ENCODE measurements at regions not wholly inside any gene's neighbourhood (a gene's known extent, or its start where the extent isn't known, plus 50 kb on each side); places are given as distances from the start of the nearest gene placed in this dataset.
"Not testable (repeated sequence)": the region's sequence is repeated elsewhere in the genome, so short reads cannot be mapped to it uniquely, and the experiment has no call there.

- Histone ChIP-seq H3K27ac (ENCODE audit: low read depth in 1 of 2, low read length in 1 of 2) (no peak overlapping the region), H3K9me3 (ENCODE audit: control insufficient read depth in 2 of 2, insufficient read depth in 1 of 2, low read length in 1 of 2) (no peaks in the 10 kb centered on the region), H3K4me1 (ENCODE audit: control insufficient read depth in 2 of 2, insufficient read depth in 2 of 2, low read length in 2 of 2) (no peaks in the 10 kb centered on the region), H3K27me3 (ENCODE audit: control insufficient read depth in 2 of 2, insufficient read depth in 1 of 2, low read length in 1 of 2) (no peaks in the 10 kb centered on the region), H3K4me3 (ENCODE audit: low read length in 2 of 2) (no peak overlapping the region), H3K36me3 (ENCODE audit: control insufficient read depth in 2 of 2, insufficient read depth in 2 of 2, low read length in 1 of 2) (no peaks in the 10 kb centered on the region)
- WGBS, result 79% methylated on average over 16 of the region's 16 CpGs
- no peak for DNase-seq (ENCODE audit: low read depth in 6 of 9, low spot score in 9 of 9)
Measured at GRCh38 chr6:168192195-168192900, 113.3 kb upstream of the FRMD1 start.

GRCh38 chr6:168190646-168191443 lies 111.8 kb upstream of the FRMD1 start:
- no peaks in the 10 kb centered on the region for H3K9me3 ChIP-seq (ENCODE audit: control insufficient read depth in 2 of 2, insufficient read depth in 1 of 2, low read length in 1 of 2)
- no peaks in the 10 kb centered on the region for H3K4me1 ChIP-seq (ENCODE audit: control insufficient read depth in 2 of 2, insufficient read depth in 2 of 2, low read length in 2 of 2)
- no peaks in the 10 kb centered on the region for H3K36me3 ChIP-seq (ENCODE audit: control insufficient read depth in 2 of 2, insufficient read depth in 2 of 2, low read length in 1 of 2)
- no peak for DNase-seq (ENCODE audit: low read depth in 6 of 9, low spot score in 9 of 9)
- 92% methylated on average over 22 of the region's 22 CpGs for WGBS
- H3K27me3 ChIP-seq (ENCODE audit: control insufficient read depth in 2 of 2, insufficient read depth in 1 of 2, low read length in 1 of 2), result no peaks in the 10 kb centered on the region
- no peak overlapping the region for H3K27ac ChIP-seq (ENCODE audit: low read depth in 1 of 2, low read length in 1 of 2)
- no peak overlapping the region for H3K4me3 ChIP-seq (ENCODE audit: low read length in 2 of 2)

GRCh38 chr6:168190014-168190405 lies 111.0 kb upstream of the FRMD1 start:
- WGBS, result 96% methylated on average over 21 of the region's 21 CpGs
- no peak for DNase-seq (ENCODE audit: low read depth in 6 of 9, low spot score in 9 of 9)
- Histone ChIP-seq H3K4me3 (ENCODE audit: low read length in 2 of 2) (no peak overlapping the region), H3K27me3 (ENCODE audit: control insufficient read depth in 2 of 2, insufficient read depth in 1 of 2, low read length in 1 of 2) (no peaks in the 10 kb centered on the region), H3K9me3 (ENCODE audit: control insufficient read depth in 2 of 2, insufficient read depth in 1 of 2, low read length in 1 of 2) (no peaks in the 10 kb centered on the region), H3K36me3 (ENCODE audit: control insufficient read depth in 2 of 2, insufficient read depth in 2 of 2, low read length in 1 of 2) (no peaks in the 10 kb centered on the region), H3K4me1 (ENCODE audit: control insufficient read depth in 2 of 2, insufficient read depth in 2 of 2, low read length in 2 of 2) (no peaks in the 10 kb centered on the region), H3K27ac (ENCODE audit: low read depth in 1 of 2, low read length in 1 of 2) (no peak overlapping the region)

- DNase-seq (ENCODE audit: low read depth in 6 of 9, low spot score in 9 of 9), result no peak
- 94% methylated on average over 10 of the region's 10 CpGs for WGBS
Measured at GRCh38 chr6:168189200-168190013, 110.4 kb upstream of the FRMD1 start.

GRCh38 chr6:168188369-168189199 lies 109.6 kb upstream of the FRMD1 start:
- no peaks in the 10 kb centered on the region for H3K4me1 ChIP-seq (ENCODE audit: control insufficient read depth in 2 of 2, insufficient read depth in 2 of 2, low read length in 2 of 2)
- H3K4me3 ChIP-seq (ENCODE audit: low read length in 2 of 2), result no peak overlapping the region
- H3K36me3 ChIP-seq (ENCODE audit: control insufficient read depth in 2 of 2, insufficient read depth in 2 of 2, low read length in 1 of 2), result no peaks in the 10 kb centered on the region
- H3K9me3 ChIP-seq (ENCODE audit: control insufficient read depth in 2 of 2, insufficient read depth in 1 of 2, low read length in 1 of 2), result no peaks in the 10 kb centered on the region
- no peaks in the 10 kb centered on the region for H3K27me3 ChIP-seq (ENCODE audit: control insufficient read depth in 2 of 2, insufficient read depth in 1 of 2, low read length in 1 of 2)
- H3K27ac ChIP-seq (ENCODE audit: low read depth in 1 of 2, low read length in 1 of 2), result no peak overlapping the region
- WGBS, result 93% methylated on average over 17 of the region's 17 CpGs
- no peak for DNase-seq (ENCODE audit: low read depth in 6 of 9, low spot score in 9 of 9)

More at GRCh38 chr6:168189200-168190013, 110.4 kb upstream of the FRMD1 start:
- no peaks in the 10 kb centered on the region for H3K36me3 ChIP-seq (ENCODE audit: control insufficient read depth in 2 of 2, insufficient read depth in 2 of 2, low read length in 1 of 2)
- no peak overlapping the region for H3K27ac ChIP-seq (ENCODE audit: low read depth in 1 of 2, low read length in 1 of 2)
- no peaks in the 10 kb centered on the region for H3K27me3 ChIP-seq (ENCODE audit: control insufficient read depth in 2 of 2, insufficient read depth in 1 of 2, low read length in 1 of 2)
- H3K4me3 ChIP-seq (ENCODE audit: low read length in 2 of 2), result no peak overlapping the region
- no peaks in the 10 kb centered on the region for H3K4me1 ChIP-seq (ENCODE audit: control insufficient read depth in 2 of 2, insufficient read depth in 2 of 2, low read length in 2 of 2)
- H3K9me3 ChIP-seq (ENCODE audit: control insufficient read depth in 2 of 2, insufficient read depth in 1 of 2, low read length in 1 of 2), result no peaks in the 10 kb centered on the region

GRCh38 chr6:168186438-168186837 lies 107.4 kb upstream of the FRMD1 start:
- Histone ChIP-seq H3K9me3 (ENCODE audit: control insufficient read depth in 2 of 2, insufficient read depth in 1 of 2, low read length in 1 of 2) (no peaks in the 10 kb centered on the region), H3K4me1 (ENCODE audit: control insufficient read depth in 2 of 2, insufficient read depth in 2 of 2, low read length in 2 of 2) (no peaks in the 10 kb centered on the region), H3K27ac (ENCODE audit: low read depth in 1 of 2, low read length in 1 of 2) (no peak overlapping the region), H3K27me3 (ENCODE audit: control insufficient read depth in 2 of 2, insufficient read depth in 1 of 2, low read length in 1 of 2) (no peaks in the 10 kb centered on the region), H3K36me3 (ENCODE audit: control insufficient read depth in 2 of 2, insufficient read depth in 2 of 2, low read length in 1 of 2) (no peaks in the 10 kb centered on the region), H3K4me3 (ENCODE audit: low read length in 2 of 2) (no peak overlapping the region)
- 86% methylated on average over 5 of the region's 5 CpGs for WGBS
- DNase-seq (ENCODE audit: low read depth in 6 of 9, low spot score in 9 of 9), result no peak

GRCh38 chr6:168186018-168186417 lies 107.0 kb upstream of the FRMD1 start:
- H3K4me1 ChIP-seq (ENCODE audit: control insufficient read depth in 2 of 2, insufficient read depth in 2 of 2, low read length in 2 of 2); H3K36me3 ChIP-seq (ENCODE audit: control insufficient read depth in 2 of 2, insufficient read depth in 2 of 2, low read length in 1 of 2); H3K27ac ChIP-seq (ENCODE audit: low read depth in 1 of 2, low read length in 1 of 2); H3K9me3 ChIP-seq (ENCODE audit: control insufficient read depth in 2 of 2, insufficient read depth in 1 of 2, low read length in 1 of 2); H3K27me3 ChIP-seq (ENCODE audit: control insufficient read depth in 2 of 2, insufficient read depth in 1 of 2, low read length in 1 of 2); DNase-seq (ENCODE audit: low read depth in 6 of 9, low spot score in 9 of 9); H3K4me3 ChIP-seq (ENCODE audit: low read length in 2 of 2): not testable (repeated sequence)
- 91% methylated on average over 1 of the region's 1 CpG for WGBS

GRCh38 chr6:168184701-168185100 lies 105.7 kb upstream of the FRMD1 start:
- H3K4me3 ChIP-seq (ENCODE audit: low read length in 2 of 2), result no peak overlapping the region
- H3K9me3 ChIP-seq (ENCODE audit: control insufficient read depth in 2 of 2, insufficient read depth in 1 of 2, low read length in 1 of 2), result no peaks in the 10 kb centered on the region
- DNase-seq (ENCODE audit: low read depth in 6 of 9, low spot score in 9 of 9), result no peak
- no peak overlapping the region for H3K27ac ChIP-seq (ENCODE audit: low read depth in 1 of 2, low read length in 1 of 2)
- H3K27me3 ChIP-seq (ENCODE audit: control insufficient read depth in 2 of 2, insufficient read depth in 1 of 2, low read length in 1 of 2), result no peaks in the 10 kb centered on the region
- H3K4me1 ChIP-seq (ENCODE audit: control insufficient read depth in 2 of 2, insufficient read depth in 2 of 2, low read length in 2 of 2), result no peaks in the 10 kb centered on the region
- 92% methylated on average over 5 of the region's 5 CpGs for WGBS
- H3K36me3 ChIP-seq (ENCODE audit: control insufficient read depth in 2 of 2, insufficient read depth in 2 of 2, low read length in 1 of 2), result no peaks in the 10 kb centered on the region
